GM12892 (cell line): ENCODE measurements at regions not wholly inside any gene's neighbourhood (a gene's known extent, or its start where the extent isn't known, plus 50 kb on each side); places are given as distances from the start of the nearest gene placed in this dataset.

Experiments
- POLR2A ChIP-seq: IDR thresholded peaks from 2 replicates; pipeline ENCODE4 v1.6.1; 2011; ENCODE audit warnings: low read depth, low read length, control low read depth
- POLR2AphosphoS5 ChIP-seq: IDR thresholded peaks from 2 replicates; pipeline ENCODE4 v1.6.1; 2011; ENCODE audit warnings: low read depth, low read length, control low read depth
- TAF1 ChIP-seq: IDR thresholded peaks from 2 replicates; pipeline ENCODE4 v1.6.1; 2011; ENCODE audit warnings: low read depth, mild to moderate bottlenecking, control low read depth, low read length, borderline replicate concordance

GRCh38 chr2:105557021-105557920, 158.4 kb upstream of the FHL2 start:
- TF ChIP-seq POLR2A (no peak), POLR2AphosphoS5 (no peak), TAF1 (no peak)
